ENCODE measurements at regions not wholly inside any gene's neighbourhood (a gene's known extent, or its start where the extent isn't known, plus 50 kb on each side); places are given as distances from the start of the nearest gene placed in this dataset.

DNA sequence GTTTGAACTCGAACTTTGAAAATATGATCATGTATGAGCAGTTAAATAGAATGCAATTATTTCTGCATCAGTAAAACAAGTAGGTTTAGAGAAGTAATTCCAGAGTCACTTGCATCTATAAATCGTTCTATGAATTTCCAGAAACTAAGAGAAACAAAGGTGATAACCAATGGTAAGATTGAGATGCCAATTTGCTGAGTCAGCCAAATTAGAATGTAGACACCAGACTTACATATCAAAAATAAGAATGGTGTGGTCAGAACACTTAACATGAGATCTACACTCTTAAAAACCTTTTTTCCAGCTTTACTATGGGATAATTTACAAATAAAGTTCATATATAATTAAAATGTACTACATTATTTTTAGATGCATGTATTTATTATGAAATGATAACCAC lies 1435.9 kb downstream of the OTOL1 start (continued):
- TF ChIP-seq KDM1A (IDR thresholded peaks at IDR 0.05) (no peak), MAFF (IDR thresholded peaks at IDR 0.05; ENCODE audit: low read length) (peak; percentile 97), MAZ (CRISPR knock-in tag; conservative IDR thresholded peaks at IDR 0.05 in 1 of 2, IDR thresholded peaks at IDR 0.05 in 1 of 2) (no peak), KHSRP (IDR thresholded peaks at IDR 0.05) (no peak), ZNF165 (CRISPR knock-in tag; IDR thresholded peaks at IDR 0.05; ENCODE audit: borderline replicate concordance) (no peak)
- TF ChIP-seq, protein P1, sequence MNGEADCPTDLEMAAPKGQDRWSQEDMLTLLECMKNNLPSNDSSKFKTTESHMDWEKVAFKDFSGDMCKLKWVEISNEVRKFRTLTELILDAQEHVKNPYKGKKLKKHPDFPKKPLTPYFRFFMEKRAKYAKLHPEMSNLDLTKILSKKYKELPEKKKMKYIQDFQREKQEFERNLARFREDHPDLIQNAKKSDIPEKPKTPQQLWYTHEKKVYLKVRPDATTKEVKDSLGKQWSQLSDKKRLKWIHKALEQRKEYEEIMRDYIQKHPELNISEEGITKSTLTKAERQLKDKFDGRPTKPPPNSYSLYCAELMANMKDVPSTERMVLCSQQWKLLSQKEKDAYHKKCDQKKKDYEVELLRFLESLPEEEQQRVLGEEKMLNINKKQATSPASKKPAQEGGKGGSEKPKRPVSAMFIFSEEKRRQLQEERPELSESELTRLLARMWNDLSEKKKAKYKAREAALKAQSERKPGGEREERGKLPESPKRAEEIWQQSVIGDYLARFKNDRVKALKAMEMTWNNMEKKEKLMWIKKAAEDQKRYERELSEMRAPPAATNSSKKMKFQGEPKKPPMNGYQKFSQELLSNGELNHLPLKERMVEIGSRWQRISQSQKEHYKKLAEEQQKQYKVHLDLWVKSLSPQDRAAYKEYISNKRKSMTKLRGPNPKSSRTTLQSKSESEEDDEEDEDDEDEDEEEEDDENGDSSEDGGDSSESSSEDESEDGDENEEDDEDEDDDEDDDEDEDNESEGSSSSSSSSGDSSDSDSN (IDR thresholded peaks at IDR 0.05; ENCODE audit: borderline replicate concordance in 1 of 2, low read depth in 2 of 2, low read length in 2 of 2): no peak
- TF ChIP-seq, protein P2, sequence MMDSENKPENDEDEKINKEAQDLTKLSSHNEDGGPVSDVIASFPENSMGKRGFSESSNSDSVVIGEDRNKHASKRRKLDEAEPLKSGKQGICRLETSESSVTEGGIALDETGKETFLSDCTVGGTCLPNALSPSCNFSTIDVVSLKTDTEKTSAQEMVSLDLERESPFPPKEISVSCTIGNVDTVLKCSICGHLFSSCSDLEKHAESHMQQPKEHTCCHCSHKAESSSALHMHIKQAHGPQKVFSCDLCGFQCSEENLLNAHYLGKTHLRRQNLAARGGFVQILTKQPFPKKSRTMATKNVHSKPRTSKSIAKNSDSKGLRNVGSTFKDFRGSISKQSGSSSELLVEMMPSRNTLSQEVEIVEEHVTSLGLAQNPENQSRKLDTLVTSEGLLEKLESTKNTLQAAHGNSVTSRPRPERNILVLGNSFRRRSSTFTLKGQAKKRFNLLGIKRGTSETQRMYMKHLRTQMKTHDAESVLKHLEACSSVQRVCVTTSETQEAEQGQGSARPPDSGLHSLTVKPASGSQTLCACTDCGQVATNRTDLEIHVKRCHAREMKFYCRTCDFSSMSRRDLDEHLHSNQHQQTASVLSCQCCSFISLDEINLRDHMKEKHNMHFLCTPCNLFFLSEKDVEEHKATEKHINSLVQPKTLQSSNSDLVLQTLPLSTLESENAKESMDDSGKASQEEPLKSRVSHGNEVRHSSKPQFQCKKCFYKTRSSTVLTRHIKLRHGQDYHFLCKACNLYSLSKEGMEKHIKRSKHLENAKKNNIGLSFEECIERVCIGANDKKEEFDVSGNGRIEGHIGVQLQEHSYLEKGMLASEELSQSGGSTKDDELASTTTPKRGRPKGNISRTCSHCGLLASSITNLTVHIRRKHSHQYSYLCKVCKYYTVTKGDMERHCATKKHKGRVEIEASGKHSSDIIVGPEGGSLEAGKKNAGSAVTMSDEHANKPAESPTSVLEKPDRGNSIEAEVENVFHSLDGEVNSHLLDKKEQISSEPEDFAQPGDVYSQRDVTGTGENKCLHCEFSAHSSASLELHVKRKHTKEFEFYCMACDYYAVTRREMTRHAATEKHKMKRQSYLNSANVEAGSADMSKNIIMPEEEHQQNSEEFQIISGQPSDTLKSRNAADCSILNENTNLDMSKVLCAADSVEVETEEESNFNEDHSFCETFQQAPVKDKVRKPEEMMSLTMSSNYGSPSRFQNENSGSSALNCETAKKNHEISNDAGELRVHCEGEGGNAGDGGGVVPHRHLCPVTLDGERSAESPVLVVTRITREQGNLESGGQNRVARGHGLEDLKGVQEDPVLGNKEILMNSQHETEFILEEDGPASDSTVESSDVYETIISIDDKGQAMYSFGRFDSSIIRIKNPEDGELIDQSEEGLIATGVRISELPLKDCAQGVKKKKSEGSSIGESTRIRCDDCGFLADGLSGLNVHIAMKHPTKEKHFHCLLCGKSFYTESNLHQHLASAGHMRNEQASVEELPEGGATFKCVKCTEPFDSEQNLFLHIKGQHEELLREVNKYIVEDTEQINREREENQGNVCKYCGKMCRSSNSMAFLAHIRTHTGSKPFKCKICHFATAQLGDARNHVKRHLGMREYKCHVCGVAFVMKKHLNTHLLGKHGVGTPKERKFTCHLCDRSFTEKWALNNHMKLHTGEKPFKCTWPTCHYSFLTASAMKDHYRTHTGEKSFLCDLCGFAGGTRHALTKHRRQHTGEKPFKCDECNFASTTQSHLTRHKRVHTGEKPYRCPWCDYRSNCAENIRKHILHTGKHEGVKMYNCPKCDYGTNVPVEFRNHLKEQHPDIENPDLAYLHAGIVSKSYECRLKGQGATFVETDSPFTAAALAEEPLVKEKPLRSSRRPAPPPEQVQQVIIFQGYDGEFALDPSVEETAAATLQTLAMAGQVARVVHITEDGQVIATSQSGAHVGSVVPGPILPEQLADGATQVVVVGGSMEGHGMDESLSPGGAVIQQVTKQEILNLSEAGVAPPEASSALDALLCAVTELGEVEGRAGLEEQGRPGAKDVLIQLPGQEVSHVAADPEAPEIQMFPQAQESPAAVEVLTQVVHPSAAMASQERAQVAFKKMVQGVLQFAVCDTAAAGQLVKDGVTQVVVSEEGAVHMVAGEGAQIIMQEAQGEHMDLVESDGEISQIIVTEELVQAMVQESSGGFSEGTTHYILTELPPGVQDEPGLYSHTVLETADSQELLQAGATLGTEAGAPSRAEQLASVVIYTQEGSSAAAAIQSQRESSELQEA (IDR thresholded peaks at IDR 0.05; ENCODE audit: low read depth): no peak
